ENCODE measurements at regions not wholly inside any gene's neighbourhood (a gene's known extent, or its start where the extent isn't known, plus 50 kb on each side); places are given as distances from the start of the nearest gene placed in this dataset.
"Not testable (repeated sequence)": the region's sequence is repeated elsewhere in the genome, so short reads cannot be mapped to it uniquely, and the experiment has no call there.

- no peak for DNase-seq
These were observed 1258.1 kb downstream of the EFNA5 start for GRCh38 chr5:106412606-106413005.

GRCh38 chr5:106408570-106408969 lies 1262.2 kb downstream of the EFNA5 start:
- no peak for DNase-seq

- no peak for DNase-seq
These were observed 1262.6 kb downstream of the EFNA5 start for GRCh38 chr5:106408141-106408540.

- DNase-seq: no peak
These were observed 1269.2 kb downstream of the EFNA5 start for GRCh38 chr5:106401561-106401960.

GRCh38 chr5:106399391-106399790 lies 1271.3 kb downstream of the EFNA5 start:
- DNase-seq: no peak

GRCh38 chr5:106397700-106398099 lies 1273.0 kb downstream of the EFNA5 start:
- no peak for DNase-seq

GRCh38 chr5:106393276-106393675 lies 1277.5 kb downstream of the EFNA5 start:
- no peak for DNase-seq

GRCh38 chr5:106392766-106393165 lies 1278.0 kb downstream of the EFNA5 start:
- DNase-seq: no peak

- DNase-seq: not testable (repeated sequence)
These were observed 1283.0 kb downstream of the EFNA5 start for GRCh38 chr5:106387767-106388166.

GRCh38 chr5:106386287-106386686 lies 1284.5 kb downstream of the EFNA5 start:
- no peak for DNase-seq

- no peak for DNase-seq
These were observed 1290.0 kb downstream of the EFNA5 start for GRCh38 chr5:106380736-106381135.

- no peak for DNase-seq
These were observed 1294.2 kb downstream of the EFNA5 start for GRCh38 chr5:106376522-106376921.

- no peak for DNase-seq
These were observed 1295.8 kb downstream of the EFNA5 start for GRCh38 chr5:106374956-106375355.

- DNase-seq: no peak
These were observed 1302.7 kb downstream of the EFNA5 start for GRCh38 chr5:106368021-106368420.

- no peak for DNase-seq
These were observed 1303.5 kb downstream of the EFNA5 start for GRCh38 chr5:106367281-106367680.

GRCh38 chr5:106363578-106363977 lies 1307.2 kb downstream of the EFNA5 start:
- DNase-seq: no peak

GRCh38 chr5:106361905-106362304 lies 1308.8 kb downstream of the EFNA5 start:
- no peak for DNase-seq

- no peak for DNase-seq
These were observed 1339.3 kb downstream of the EFNA5 start for GRCh38 chr5:106331415-106331814.

- no peak for DNase-seq
These were observed 1346.4 kb downstream of the EFNA5 start for GRCh38 chr5:106324356-106324755.

- DNase-seq: no peak
These were observed 1349.5 kb downstream of the EFNA5 start for GRCh38 chr5:106321242-106321641.

- DNase-seq: no peak
These were observed 1356.4 kb downstream of the EFNA5 start for GRCh38 chr5:106314221-106314824.

- no peak for DNase-seq
These were observed 1358.4 kb downstream of the EFNA5 start for GRCh38 chr5:106312360-106312759.

- no peak for DNase-seq
These were observed 1359.4 kb downstream of the EFNA5 start for GRCh38 chr5:106311230-106311915.

GRCh38 chr5:106307265-106307664 lies 1363.5 kb downstream of the EFNA5 start:
- DNase-seq: no peak
